ENCODE measurements at regions not wholly inside any gene's neighbourhood (a gene's known extent, or its start where the extent isn't known, plus 50 kb on each side); places are given as distances from the start of the nearest gene placed in this dataset.
A peak's percentile ranks its signal among the peaks of the same experiment; 100 is the strongest.

- H3K36me3 ChIP-seq (ENCODE audit: insufficient read depth, low read length), result no peaks in the 10 kb centered on the region
- no peaks in the 10 kb centered on the region for H3K9me2 ChIP-seq (replicated peaks; ENCODE audit: insufficient read depth, low read length)
- no peaks in the 10 kb centered on the region for H3K27me3 ChIP-seq (ENCODE audit: low read length)
- no peak overlapping the region for H3K4me3 ChIP-seq (ENCODE audit: low read length)
- DNase-seq, result no peak
- H3K9me3 ChIP-seq (ENCODE audit: low read length), result no peaks in the 10 kb centered on the region
- no peaks in the 10 kb centered on the region for H3K79me2 ChIP-seq (ENCODE audit: low read length)
- H3K4me2 ChIP-seq (ENCODE audit: low read depth, low read length, poor library complexity, severe bottlenecking), result no peak overlapping the region
- H4K20me1 ChIP-seq (ENCODE audit: insufficient read depth, low read depth, low read length), result no peaks in the 10 kb centered on the region
- no peak overlapping the region for H3K9ac ChIP-seq (ENCODE audit: low read length)
- H2AFZ ChIP-seq (ENCODE audit: low read length), result no peak overlapping the region
- H3K4me1 ChIP-seq (ENCODE audit: low read length), result no peaks in the 10 kb centered on the region
- H3K27ac ChIP-seq (ENCODE audit: low read length), result no peak overlapping the region
Observed at GRCh38 chr4:181509073-181509472, 734.1 kb upstream of the TENM3 start.

- Histone ChIP-seq H3K9ac (ENCODE audit: low read length) (no peak overlapping the region), H3K9me2 (replicated peaks; ENCODE audit: insufficient read depth, low read length) (no peaks in the 10 kb centered on the region), H3K4me1 (ENCODE audit: low read length) (no peaks in the 10 kb centered on the region), H3K27ac (ENCODE audit: low read length) (no peak overlapping the region), H3K4me2 (ENCODE audit: low read depth, low read length, poor library complexity, severe bottlenecking) (no peak overlapping the region), H3K79me2 (ENCODE audit: low read length) (no peaks in the 10 kb centered on the region), H3K4me3 (ENCODE audit: low read length) (no peak overlapping the region), H3K36me3 (ENCODE audit: insufficient read depth, low read length) (no peaks in the 10 kb centered on the region), H3K9me3 (ENCODE audit: low read length) (no peaks in the 10 kb centered on the region), H3K27me3 (ENCODE audit: low read length) (no peaks in the 10 kb centered on the region), H2AFZ (ENCODE audit: low read length) (no peak overlapping the region), H4K20me1 (ENCODE audit: insufficient read depth, low read depth, low read length) (no peaks in the 10 kb centered on the region)
- no peak for DNase-seq
Observed at GRCh38 chr4:181517491-181517890, 725.7 kb upstream of the TENM3 start.

GRCh38 chr4:181520790-181521189 is 722.4 kb upstream of the TENM3 start:
- Histone ChIP-seq H2AFZ (ENCODE audit: low read length) (no peak overlapping the region), H3K27me3 (ENCODE audit: low read length) (no peaks in the 10 kb centered on the region), H3K9me2 (replicated peaks; ENCODE audit: insufficient read depth, low read length) (no peaks in the 10 kb centered on the region), H3K4me3 (ENCODE audit: low read length) (no peak overlapping the region), H4K20me1 (ENCODE audit: insufficient read depth, low read depth, low read length) (no peaks in the 10 kb centered on the region), H3K4me1 (ENCODE audit: low read length) (no peaks in the 10 kb centered on the region), H3K9ac (ENCODE audit: low read length) (no peak overlapping the region), H3K79me2 (ENCODE audit: low read length) (no peaks in the 10 kb centered on the region), H3K27ac (ENCODE audit: low read length) (no peak overlapping the region), H3K36me3 (ENCODE audit: insufficient read depth, low read length) (no peaks in the 10 kb centered on the region), H3K4me2 (ENCODE audit: low read depth, low read length, poor library complexity, severe bottlenecking) (no peak overlapping the region), H3K9me3 (ENCODE audit: low read length) (no peaks in the 10 kb centered on the region)
- no peak for DNase-seq

GRCh38 chr4:181523973-181524372 is 719.2 kb upstream of the TENM3 start:
- Histone ChIP-seq H3K9ac (ENCODE audit: low read length) (no peak overlapping the region), H3K4me3 (ENCODE audit: low read length) (no peak overlapping the region), H2AFZ (ENCODE audit: low read length) (no peak overlapping the region), H3K9me2 (replicated peaks; ENCODE audit: insufficient read depth, low read length) (no peaks in the 10 kb centered on the region), H3K79me2 (ENCODE audit: low read length) (no peaks in the 10 kb centered on the region), H3K4me1 (ENCODE audit: low read length) (no peaks in the 10 kb centered on the region), H3K36me3 (ENCODE audit: insufficient read depth, low read length) (no peaks in the 10 kb centered on the region), H3K4me2 (ENCODE audit: low read depth, low read length, poor library complexity, severe bottlenecking) (no peak overlapping the region), H3K9me3 (ENCODE audit: low read length) (no peaks in the 10 kb centered on the region), H4K20me1 (ENCODE audit: insufficient read depth, low read depth, low read length) (no peaks in the 10 kb centered on the region), H3K27me3 (ENCODE audit: low read length) (no peaks in the 10 kb centered on the region), H3K27ac (ENCODE audit: low read length) (no peak overlapping the region)
- no peak for DNase-seq

- Histone ChIP-seq H3K9me2 (replicated peaks; ENCODE audit: insufficient read depth, low read length) (no peaks in the 10 kb centered on the region), H3K4me1 (ENCODE audit: low read length) (no peaks in the 10 kb centered on the region), H3K4me2 (ENCODE audit: low read depth, low read length, poor library complexity, severe bottlenecking) (no peak overlapping the region), H3K9me3 (ENCODE audit: low read length) (no peaks in the 10 kb centered on the region), H2AFZ (ENCODE audit: low read length) (no peak overlapping the region), H3K4me3 (ENCODE audit: low read length) (no peak overlapping the region), H3K36me3 (ENCODE audit: insufficient read depth, low read length) (no peaks in the 10 kb centered on the region), H3K27ac (ENCODE audit: low read length) (no peak overlapping the region), H4K20me1 (ENCODE audit: insufficient read depth, low read depth, low read length) (no peaks in the 10 kb centered on the region), H3K9ac (ENCODE audit: low read length) (no peak overlapping the region), H3K27me3 (ENCODE audit: low read length) (no peaks in the 10 kb centered on the region), H3K79me2 (ENCODE audit: low read length) (no peaks in the 10 kb centered on the region)
- no peak for DNase-seq
Observed at GRCh38 chr4:181524499-181524898, 718.7 kb upstream of the TENM3 start.

GRCh38 chr4:181525634-181526033 is 717.6 kb upstream of the TENM3 start:
- no peak overlapping the region for H2AFZ ChIP-seq (ENCODE audit: low read length)
- no peaks in the 10 kb centered on the region for H3K27me3 ChIP-seq (ENCODE audit: low read length)
- H3K9me2 ChIP-seq (replicated peaks; ENCODE audit: insufficient read depth, low read length), result no peaks in the 10 kb centered on the region
- no peaks in the 10 kb centered on the region for H3K9me3 ChIP-seq (ENCODE audit: low read length)
- no peak overlapping the region for H3K9ac ChIP-seq (ENCODE audit: low read length)
- no peaks in the 10 kb centered on the region for H4K20me1 ChIP-seq (ENCODE audit: insufficient read depth, low read depth, low read length)
- H3K4me1 ChIP-seq (ENCODE audit: low read length), result no peaks in the 10 kb centered on the region
- H3K27ac ChIP-seq (ENCODE audit: low read length), result no peak overlapping the region
- no peak overlapping the region for H3K4me2 ChIP-seq (ENCODE audit: low read depth, low read length, poor library complexity, severe bottlenecking)
- H3K4me3 ChIP-seq (ENCODE audit: low read length), result no peak overlapping the region
- DNase-seq, result peak; percentile 44
- no peaks in the 10 kb centered on the region for H3K79me2 ChIP-seq (ENCODE audit: low read length)
- H3K36me3 ChIP-seq (ENCODE audit: insufficient read depth, low read length), result no peaks in the 10 kb centered on the region

GRCh38 chr4:181528570-181529184 is 714.5 kb upstream of the TENM3 start:
- Histone ChIP-seq H3K36me3 (ENCODE audit: insufficient read depth, low read length) (no peaks in the 10 kb centered on the region), H3K4me3 (ENCODE audit: low read length) (no peak overlapping the region), H3K4me1 (ENCODE audit: low read length) (no peaks in the 10 kb centered on the region), H3K4me2 (ENCODE audit: low read depth, low read length, poor library complexity, severe bottlenecking) (no peak overlapping the region), H3K27me3 (ENCODE audit: low read length) (no peaks in the 10 kb centered on the region), H3K79me2 (ENCODE audit: low read length) (no peaks in the 10 kb centered on the region), H3K9me2 (replicated peaks; ENCODE audit: insufficient read depth, low read length) (no peaks in the 10 kb centered on the region), H2AFZ (ENCODE audit: low read length) (no peak overlapping the region), H3K27ac (ENCODE audit: low read length) (no peak overlapping the region), H4K20me1 (ENCODE audit: insufficient read depth, low read depth, low read length) (no peaks in the 10 kb centered on the region), H3K9me3 (ENCODE audit: low read length) (no peaks in the 10 kb centered on the region), H3K9ac (ENCODE audit: low read length) (no peak overlapping the region)
- peak; percentile 63 for DNase-seq

- Histone ChIP-seq H3K9ac (ENCODE audit: low read length) (no peak overlapping the region), H2AFZ (ENCODE audit: low read length) (no peak overlapping the region), H3K4me3 (ENCODE audit: low read length) (no peak overlapping the region), H3K9me2 (replicated peaks; ENCODE audit: insufficient read depth, low read length) (no peaks in the 10 kb centered on the region), H3K36me3 (ENCODE audit: insufficient read depth, low read length) (no peaks in the 10 kb centered on the region), H3K4me1 (ENCODE audit: low read length) (no peaks in the 10 kb centered on the region), H4K20me1 (ENCODE audit: insufficient read depth, low read depth, low read length) (no peaks in the 10 kb centered on the region), H3K4me2 (ENCODE audit: low read depth, low read length, poor library complexity, severe bottlenecking) (no peak overlapping the region), H3K9me3 (ENCODE audit: low read length) (no peaks in the 10 kb centered on the region), H3K27me3 (ENCODE audit: low read length) (no peaks in the 10 kb centered on the region), H3K27ac (ENCODE audit: low read length) (no peak overlapping the region), H3K79me2 (ENCODE audit: low read length) (no peaks in the 10 kb centered on the region)
- DNase-seq, result no peak
Observed at GRCh38 chr4:181529537-181529936, 713.7 kb upstream of the TENM3 start.
